A673 (cell line): ENCODE measurements at regions not wholly inside any gene's neighbourhood (a gene's known extent, or its start where the extent isn't known, plus 50 kb on each side); places are given as distances from the start of the nearest gene placed in this dataset.

Experiments used
- BruUV-seq: library from RNA; stranded (reverse); fragments of 400-500 nt; replicated peaks from 2 replicates; lab custom pipeline; 2021; lab: Mats Ljungman, UMichigan
- CTCF ChIA-PET: fragments of 300-600 bp; sonication (Branson Sonifier 250); formaldehyde crosslinking; loops from one replicate; lab custom pipeline; 2022; ENCODE audit warnings: antibody characterized with exemption; lab: Charles Lee
- POLR2A ChIA-PET: fragments of 300-600 bp; sonication (Branson Sonifier 250); formaldehyde crosslinking; loops from one replicate; lab custom pipeline; 2022; ENCODE audit warnings: antibody characterized with exemption; ENCODE audit not compliant: low non-redundant PET; lab: Charles Lee
- DNase-seq: peaks from one replicate; pipeline ENCODE4 v3.0.0-alpha.2; 2015; ENCODE audit warnings: low spot score
- H3K27ac ChIP-seq: fragments of 200-600 bp; sonication (generic); 2 replicates; pipeline ENCODE4 v1.5.1; 2016; ENCODE audit warnings: mixed run types, low read depth, mild to moderate bottlenecking, mixed read lengths, antibody characterized with exemption, low read length; ENCODE audit not compliant: poor library complexity, severe bottlenecking
- H3K27me3 ChIP-seq: fragments of 200-600 bp; sonication (generic); replicated peaks from 2 replicates; pipeline ENCODE4 v1.6.1; 2017; ENCODE audit warnings: mixed run types, low read depth, mild to moderate bottlenecking, mixed read lengths, antibody characterized with exemption, low read length; ENCODE audit not compliant: insufficient read depth, poor library complexity
- H3K36me3 ChIP-seq: fragments of 200-600 bp; sonication (generic); 2 replicates; pipeline ENCODE4 v1.6.1; 2016; ENCODE audit warnings: mixed run types, mild to moderate bottlenecking, mixed read lengths, antibody characterized with exemption, low read length; ENCODE audit not compliant: insufficient read depth, poor library complexity, severe bottlenecking
- H3K4me1 ChIP-seq: fragments of 200-600 bp; sonication (generic); 2 replicates; pipeline ENCODE4 v1.6.1; 2017; ENCODE audit warnings: mixed run types, mild to moderate bottlenecking, mixed read lengths, antibody characterized with exemption, low read length; ENCODE audit not compliant: insufficient read depth, poor library complexity, severe bottlenecking
- H3K4me3 ChIP-seq: fragments of 200-600 bp; sonication (generic); 2 replicates; pipeline ENCODE4 v1.5.1; 2016; ENCODE audit warnings: low read depth, mixed run types, mild to moderate bottlenecking, mixed read lengths, low read length; ENCODE audit not compliant: poor library complexity, severe bottlenecking
- H3K9me3 ChIP-seq: fragments of 200-600 bp; sonication (generic); 2 replicates; pipeline ENCODE4 v1.6.1; 2016; ENCODE audit warnings: mixed run types, low read depth, mild to moderate bottlenecking, mixed read lengths, antibody characterized with exemption, low read length; ENCODE audit not compliant: poor library complexity, severe bottlenecking
- CTCF ChIP-seq: fragments of 300-800, 200-600 bp; sonication (generic); conservative IDR thresholded peaks from 2 replicates; pipeline ENCODE4 v1.5.1; 2017; ENCODE audit warnings: low read depth, mild to moderate bottlenecking, antibody characterized with exemption, low read length, moderate library complexity, mixed read lengths
- EZH2 ChIP-seq: fragments of 200-600 bp; sonication (generic); IDR thresholded peaks from 2 replicates; pipeline ENCODE4 v1.6.1; 2017; ENCODE audit warnings: borderline replicate concordance, low read depth, mild to moderate bottlenecking, mixed read lengths, antibody characterized with exemption, low read length; ENCODE audit not compliant: poor library complexity, severe bottlenecking
- intact Hi-C: fragments of 100-400 bp; cut with micrococcal nuclease; formaldehyde crosslinking; loops from one replicate; pipeline ENCODE4 v1.10.0; 2022; ENCODE audit not compliant: unreplicated experiment

GRCh38 chr6:18962361-18962905, 575.3 kb downstream of the RNF144B start:
- DNase-seq = no peak
- BruUV-seq = no TSS peak
- Histone ChIP-seq H3K36me3 (no peaks in the 10 kb centered on the region), H3K27ac (no peak overlapping the region), H3K4me1 (no peaks in the 10 kb centered on the region), H3K27me3 (no peaks in the 10 kb centered on the region), H3K4me3 (no peak overlapping the region), H3K9me3 (no peaks in the 10 kb centered on the region)
- ChIA-PET CTCF (no interaction called here), POLR2A (no interaction called here)
- intact Hi-C loops = no loop called here
- TF ChIP-seq CTCF (no peak), EZH2 (no peak)

GRCh38 chr6:18963439-18963838, 576.3 kb downstream of the RNF144B start:
- no TSS peak for BruUV-seq
- Histone ChIP-seq H3K4me3 (no peak overlapping the region), H3K36me3 (no peaks in the 10 kb centered on the region), H3K27me3 (no peaks in the 10 kb centered on the region), H3K4me1 (no peaks in the 10 kb centered on the region), H3K9me3 (no peaks in the 10 kb centered on the region), H3K27ac (no peak overlapping the region)
- intact Hi-C loops = no loop called here
- ChIA-PET POLR2A (no interaction called here), CTCF (no interaction called here)
- TF ChIP-seq EZH2 (no peak), CTCF (no peak)
- DNase-seq = no peak

- Histone ChIP-seq H3K27me3 (no peaks in the 10 kb centered on the region), H3K36me3 (no peaks in the 10 kb centered on the region), H3K4me1 (no peaks in the 10 kb centered on the region), H3K9me3 (no peaks in the 10 kb centered on the region), H3K27ac (no peak overlapping the region), H3K4me3 (no peak overlapping the region)
- intact Hi-C loops = no loop called here
- DNase-seq = no peak
- TF ChIP-seq EZH2 = no peak
- no peak for TF ChIP-seq CTCF
- ChIA-PET POLR2A (no interaction called here), CTCF (no interaction called here)
- BruUV-seq = no TSS peak
Observed at GRCh38 chr6:18973251-18973650, 586.1 kb downstream of the RNF144B start.
